WTC11 (cell line): ENCODE measurements at regions not wholly inside any gene's neighbourhood (a gene's known extent, or its start where the extent isn't known, plus 50 kb on each side); places are given as distances from the start of the nearest gene placed in this dataset.

Experiments used
- ATAC-seq: fragments of 200-7000 bp; cut with Tn5 transposase; 2 replicates; pipeline ENCODE4 v1.10.0; 2021; ENCODE audit warnings: mild to moderate bottlenecking, moderate library complexity
- CTCF ChIA-PET: fragments of 300-600 bp; sonication (Branson Sonifier 250); formaldehyde crosslinking; loops from one replicate; lab custom pipeline; 2021; ENCODE audit warnings: antibody characterized with exemption; lab: Charles Lee
- POLR2A ChIA-PET: fragments of 350-600 bp; sonication (Branson Sonifier 250); formaldehyde crosslinking; loops from one replicate; lab custom pipeline; 2021; ENCODE audit warnings: antibody characterized with exemption; lab: Charles Lee
- DNase-seq: peaks from one replicate; pipeline ENCODE4 v3.0.0; 2021; ENCODE audit warnings: low spot score
- H3K27ac Mint-ChIP-seq: 2 replicates; pipeline ENCODE4 v1.8.0; 2021; ENCODE audit warnings: mixed read lengths
- H3K27me3 Mint-ChIP-seq: 2 replicates; pipeline ENCODE4 v1.8.0; 2021; ENCODE audit warnings: low read depth, mild to moderate bottlenecking, moderate library complexity, mixed read lengths
- H3K36me3 Mint-ChIP-seq: 2 replicates; pipeline ENCODE4 v1.8.0; 2021; ENCODE audit warnings: mixed read lengths
- H3K4me1 Mint-ChIP-seq: 2 replicates; pipeline ENCODE4 v1.8.0; 2022; ENCODE audit warnings: mixed read lengths
- H3K4me3 Mint-ChIP-seq: 2 replicates; pipeline ENCODE4 v1.8.0; 2021; ENCODE audit warnings: mild to moderate bottlenecking, moderate library complexity, mixed read lengths
- H3K9me3 Mint-ChIP-seq: 2 replicates; pipeline ENCODE4 v1.8.0; 2021; ENCODE audit warnings: mixed read lengths
- ELF4 ChIP-seq: sonication (generic); formaldehyde crosslinking; IDR thresholded peaks from 2 replicates; pipeline ENCODE4 v1.8.1; 2022; ENCODE audit warnings: low read depth, mild to moderate bottlenecking, moderate library complexity, missing genetic modification reagents
- EMX1 ChIP-seq: fragments of 250-450 bp; sonication (Bioruptor Pico); IDR thresholded peaks from 2 replicates; pipeline ENCODE4 v1.8.0; 2021; ENCODE audit warnings: mild to moderate bottlenecking
- HMGA2 ChIP-seq: fragments of 250-450 bp; sonication (Bioruptor Pico); IDR thresholded peaks from 2 replicates; pipeline ENCODE4 v1.4.0; 2021; ENCODE audit warnings: mild to moderate bottlenecking, moderate library complexity
- IRF2 ChIP-seq: sonication (generic); formaldehyde crosslinking; IDR thresholded peaks from 2 replicates; pipeline ENCODE4 v1.8.0; 2022; ENCODE audit warnings: low read depth, missing genetic modification reagents, borderline replicate concordance
- KAT7 ChIP-seq: sonication (generic); formaldehyde crosslinking; IDR thresholded peaks from 2 replicates; pipeline ENCODE4 v1.8.1; 2023; ENCODE audit warnings: missing genetic modification reagents, mild to moderate bottlenecking, borderline replicate concordance
- NFATC4 ChIP-seq: fragments of 250-450 bp; sonication (Bioruptor Pico); IDR thresholded peaks from 2 replicates; pipeline ENCODE4 v1.9.0; 2021; ENCODE audit warnings: mild to moderate bottlenecking
- RELA ChIP-seq: sonication (generic); formaldehyde crosslinking; IDR thresholded peaks from 2 replicates; pipeline ENCODE4 v1.8.1; 2022; ENCODE audit warnings: missing genetic modification reagents, mild to moderate bottlenecking, borderline replicate concordance
- SMAD4 ChIP-seq: sonication (generic); formaldehyde crosslinking; IDR thresholded peaks from 2 replicates; pipeline ENCODE4 v1.8.0; 2022; ENCODE audit warnings: mild to moderate bottlenecking, missing genetic modification reagents
- TEAD4 ChIP-seq: sonication (generic); formaldehyde crosslinking; IDR thresholded peaks from 2 replicates; pipeline ENCODE4 v1.8.0; 2022; ENCODE audit warnings: mild to moderate bottlenecking, missing genetic modification reagents
- ZNF317 ChIP-seq: sonication (generic); formaldehyde crosslinking; IDR thresholded peaks from 2 replicates; pipeline ENCODE4 v1.8.1; 2023; ENCODE audit warnings: low read depth, mild to moderate bottlenecking, moderate library complexity, missing genetic modification reagents, borderline replicate concordance
- TF ChIP-seq, protein P1 (sequence below): sonication (generic); formaldehyde crosslinking; IDR thresholded peaks from 2 replicates; pipeline ENCODE4 v1.8.0; 2022; ENCODE audit warnings: mild to moderate bottlenecking, missing genetic modification reagents
- TF ChIP-seq, protein P2 (sequence below): fragments of 250-450 bp; sonication (Bioruptor Pico); IDR thresholded peaks from 2 replicates; pipeline ENCODE4 v1.8.0; 2021; ENCODE audit warnings: mild to moderate bottlenecking
- TF ChIP-seq, protein P3 (sequence below): fragments of 250-450 bp; sonication (Bioruptor Pico); IDR thresholded peaks from 2 replicates; pipeline ENCODE4 v1.9.0; 2021; ENCODE audit warnings: moderate library complexity, mild to moderate bottlenecking, inconsistent platforms, borderline replicate concordance
- TF ChIP-seq, protein P4 (sequence below): sonication (generic); formaldehyde crosslinking; IDR thresholded peaks from 2 replicates; pipeline ENCODE4 v1.8.1; 2022; ENCODE audit warnings: low read depth, mild to moderate bottlenecking, moderate library complexity, missing genetic modification reagents, borderline replicate concordance
- TF ChIP-seq, protein P5 (sequence below): fragments of 250-450 bp; sonication (Bioruptor Pico); IDR thresholded peaks from 2 replicates; pipeline ENCODE4 v1.9.0; 2021; ENCODE audit warnings: mild to moderate bottlenecking, borderline replicate concordance
- TF ChIP-seq, protein P6 (sequence below): sonication (generic); formaldehyde crosslinking; IDR thresholded peaks from 2 replicates; pipeline ENCODE4 v1.8.1; 2023; ENCODE audit warnings: mild to moderate bottlenecking, missing genetic modification reagents
- TF ChIP-seq, protein P7 (sequence below): sonication (generic); formaldehyde crosslinking; IDR thresholded peaks from 2 replicates; pipeline ENCODE4 v1.8.1; 2022; ENCODE audit warnings: mild to moderate bottlenecking, moderate library complexity, missing genetic modification reagents
- TF ChIP-seq, protein P8 (sequence below): sonication (generic); formaldehyde crosslinking; IDR thresholded peaks from 2 replicates; pipeline ENCODE4 v1.8.0; 2023; ENCODE audit warnings: missing genetic modification reagents

DNA sequence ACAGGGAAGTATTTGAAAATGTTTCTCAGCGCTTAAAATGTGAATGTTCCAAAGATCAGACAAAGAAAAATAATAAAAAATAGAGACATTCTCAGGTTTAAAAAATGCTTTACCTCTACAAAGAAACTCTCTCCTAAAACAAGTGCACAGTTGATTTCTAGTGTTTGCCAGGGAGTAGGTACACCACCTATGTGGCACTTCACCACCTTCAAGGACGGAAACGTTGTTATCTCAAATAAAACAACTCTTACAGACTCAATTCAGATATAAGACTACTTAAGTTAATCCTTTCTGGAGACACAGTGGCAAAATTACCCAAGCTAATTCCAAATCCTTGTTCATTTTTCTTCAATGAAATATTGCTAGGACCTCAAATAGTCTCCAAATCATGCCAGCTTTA lies 286.4 kb upstream of the ISL1 start:
- ChIA-PET CTCF (no interaction called here), POLR2A (no interaction called here)
- H3K9me3 Mint-ChIP-seq: no peaks in the 10 kb centered on the region
- H3K27ac Mint-ChIP-seq: no peak overlapping the region
- no peaks in the 10 kb centered on the region for H3K27me3 Mint-ChIP-seq
- ATAC-seq (no peak), DNase-seq (no peak)
- H3K4me3 Mint-ChIP-seq: no peak overlapping the region
- peaks cover 7% of the 10 kb centered on the region for H3K4me1 Mint-ChIP-seq
- H3K36me3 Mint-ChIP-seq: no peaks in the 10 kb centered on the region
- no peak for TF ChIP-seq SMAD4 (CRISPR knock-in tag)
- TF ChIP-seq, protein P1, sequence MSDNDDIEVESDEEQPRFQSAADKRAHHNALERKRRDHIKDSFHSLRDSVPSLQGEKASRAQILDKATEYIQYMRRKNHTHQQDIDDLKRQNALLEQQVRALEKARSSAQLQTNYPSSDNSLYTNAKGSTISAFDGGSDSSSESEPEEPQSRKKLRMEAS: no peak
- no peak for TF ChIP-seq ELF4
- TF ChIP-seq RELA: no peak
- TF ChIP-seq, protein P2, sequence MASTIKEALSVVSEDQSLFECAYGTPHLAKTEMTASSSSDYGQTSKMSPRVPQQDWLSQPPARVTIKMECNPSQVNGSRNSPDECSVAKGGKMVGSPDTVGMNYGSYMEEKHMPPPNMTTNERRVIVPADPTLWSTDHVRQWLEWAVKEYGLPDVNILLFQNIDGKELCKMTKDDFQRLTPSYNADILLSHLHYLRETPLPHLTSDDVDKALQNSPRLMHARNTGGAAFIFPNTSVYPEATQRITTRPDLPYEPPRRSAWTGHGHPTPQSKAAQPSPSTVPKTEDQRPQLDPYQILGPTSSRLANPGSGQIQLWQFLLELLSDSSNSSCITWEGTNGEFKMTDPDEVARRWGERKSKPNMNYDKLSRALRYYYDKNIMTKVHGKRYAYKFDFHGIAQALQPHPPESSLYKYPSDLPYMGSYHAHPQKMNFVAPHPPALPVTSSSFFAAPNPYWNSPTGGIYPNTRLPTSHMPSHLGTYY (CRISPR knock-in tag): no peak
- no peak for TF ChIP-seq TEAD4
- TF ChIP-seq, protein P3, sequence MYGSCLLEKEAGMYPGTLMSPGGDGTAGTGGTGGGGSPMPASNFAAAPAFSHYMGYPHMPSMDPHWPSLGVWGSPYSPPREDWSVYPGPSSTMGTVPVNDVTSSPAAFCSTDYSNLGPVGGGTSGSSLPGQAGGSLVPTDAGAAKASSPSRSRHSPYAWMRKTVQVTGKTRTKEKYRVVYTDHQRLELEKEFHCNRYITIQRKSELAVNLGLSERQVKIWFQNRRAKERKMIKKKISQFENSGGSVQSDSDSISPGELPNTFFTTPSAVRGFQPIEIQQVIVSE: no peak
- no peak for TF ChIP-seq NFATC4 (CRISPR knock-in tag)
- TF ChIP-seq HMGA2 (CRISPR knock-in tag): no peak
- TF ChIP-seq KAT7 (CRISPR knock-in tag): no peak
- TF ChIP-seq EMX1 (CRISPR knock-in tag): no peak
- TF ChIP-seq, protein P4, sequence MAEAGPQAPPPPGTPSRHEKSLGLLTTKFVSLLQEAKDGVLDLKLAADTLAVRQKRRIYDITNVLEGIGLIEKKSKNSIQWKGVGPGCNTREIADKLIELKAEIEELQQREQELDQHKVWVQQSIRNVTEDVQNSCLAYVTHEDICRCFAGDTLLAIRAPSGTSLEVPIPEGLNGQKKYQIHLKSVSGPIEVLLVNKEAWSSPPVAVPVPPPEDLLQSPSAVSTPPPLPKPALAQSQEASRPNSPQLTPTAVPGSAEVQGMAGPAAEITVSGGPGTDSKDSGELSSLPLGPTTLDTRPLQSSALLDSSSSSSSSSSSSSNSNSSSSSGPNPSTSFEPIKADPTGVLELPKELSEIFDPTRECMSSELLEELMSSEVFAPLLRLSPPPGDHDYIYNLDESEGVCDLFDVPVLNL (CRISPR knock-in tag): no peak
- TF ChIP-seq, protein P5, sequence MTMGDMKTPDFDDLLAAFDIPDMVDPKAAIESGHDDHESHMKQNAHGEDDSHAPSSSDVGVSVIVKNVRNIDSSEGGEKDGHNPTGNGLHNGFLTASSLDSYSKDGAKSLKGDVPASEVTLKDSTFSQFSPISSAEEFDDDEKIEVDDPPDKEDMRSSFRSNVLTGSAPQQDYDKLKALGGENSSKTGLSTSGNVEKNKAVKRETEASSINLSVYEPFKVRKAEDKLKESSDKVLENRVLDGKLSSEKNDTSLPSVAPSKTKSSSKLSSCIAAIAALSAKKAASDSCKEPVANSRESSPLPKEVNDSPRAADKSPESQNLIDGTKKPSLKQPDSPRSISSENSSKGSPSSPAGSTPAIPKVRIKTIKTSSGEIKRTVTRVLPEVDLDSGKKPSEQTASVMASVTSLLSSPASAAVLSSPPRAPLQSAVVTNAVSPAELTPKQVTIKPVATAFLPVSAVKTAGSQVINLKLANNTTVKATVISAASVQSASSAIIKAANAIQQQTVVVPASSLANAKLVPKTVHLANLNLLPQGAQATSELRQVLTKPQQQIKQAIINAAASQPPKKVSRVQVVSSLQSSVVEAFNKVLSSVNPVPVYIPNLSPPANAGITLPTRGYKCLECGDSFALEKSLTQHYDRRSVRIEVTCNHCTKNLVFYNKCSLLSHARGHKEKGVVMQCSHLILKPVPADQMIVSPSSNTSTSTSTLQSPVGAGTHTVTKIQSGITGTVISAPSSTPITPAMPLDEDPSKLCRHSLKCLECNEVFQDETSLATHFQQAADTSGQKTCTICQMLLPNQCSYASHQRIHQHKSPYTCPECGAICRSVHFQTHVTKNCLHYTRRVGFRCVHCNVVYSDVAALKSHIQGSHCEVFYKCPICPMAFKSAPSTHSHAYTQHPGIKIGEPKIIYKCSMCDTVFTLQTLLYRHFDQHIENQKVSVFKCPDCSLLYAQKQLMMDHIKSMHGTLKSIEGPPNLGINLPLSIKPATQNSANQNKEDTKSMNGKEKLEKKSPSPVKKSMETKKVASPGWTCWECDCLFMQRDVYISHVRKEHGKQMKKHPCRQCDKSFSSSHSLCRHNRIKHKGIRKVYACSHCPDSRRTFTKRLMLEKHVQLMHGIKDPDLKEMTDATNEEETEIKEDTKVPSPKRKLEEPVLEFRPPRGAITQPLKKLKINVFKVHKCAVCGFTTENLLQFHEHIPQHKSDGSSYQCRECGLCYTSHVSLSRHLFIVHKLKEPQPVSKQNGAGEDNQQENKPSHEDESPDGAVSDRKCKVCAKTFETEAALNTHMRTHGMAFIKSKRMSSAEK (CRISPR knock-in tag): no peak
- TF ChIP-seq IRF2 (CRISPR knock-in tag): no peak
- no peak for TF ChIP-seq ZNF317 (CRISPR knock-in tag)
- TF ChIP-seq, protein P6, sequence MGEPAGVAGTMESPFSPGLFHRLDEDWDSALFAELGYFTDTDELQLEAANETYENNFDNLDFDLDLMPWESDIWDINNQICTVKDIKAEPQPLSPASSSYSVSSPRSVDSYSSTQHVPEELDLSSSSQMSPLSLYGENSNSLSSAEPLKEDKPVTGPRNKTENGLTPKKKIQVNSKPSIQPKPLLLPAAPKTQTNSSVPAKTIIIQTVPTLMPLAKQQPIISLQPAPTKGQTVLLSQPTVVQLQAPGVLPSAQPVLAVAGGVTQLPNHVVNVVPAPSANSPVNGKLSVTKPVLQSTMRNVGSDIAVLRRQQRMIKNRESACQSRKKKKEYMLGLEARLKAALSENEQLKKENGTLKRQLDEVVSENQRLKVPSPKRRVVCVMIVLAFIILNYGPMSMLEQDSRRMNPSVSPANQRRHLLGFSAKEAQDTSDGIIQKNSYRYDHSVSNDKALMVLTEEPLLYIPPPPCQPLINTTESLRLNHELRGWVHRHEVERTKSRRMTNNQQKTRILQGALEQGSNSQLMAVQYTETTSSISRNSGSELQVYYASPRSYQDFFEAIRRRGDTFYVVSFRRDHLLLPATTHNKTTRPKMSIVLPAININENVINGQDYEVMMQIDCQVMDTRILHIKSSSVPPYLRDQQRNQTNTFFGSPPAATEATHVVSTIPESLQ (CRISPR knock-in tag): no peak
- TF ChIP-seq, protein P7, sequence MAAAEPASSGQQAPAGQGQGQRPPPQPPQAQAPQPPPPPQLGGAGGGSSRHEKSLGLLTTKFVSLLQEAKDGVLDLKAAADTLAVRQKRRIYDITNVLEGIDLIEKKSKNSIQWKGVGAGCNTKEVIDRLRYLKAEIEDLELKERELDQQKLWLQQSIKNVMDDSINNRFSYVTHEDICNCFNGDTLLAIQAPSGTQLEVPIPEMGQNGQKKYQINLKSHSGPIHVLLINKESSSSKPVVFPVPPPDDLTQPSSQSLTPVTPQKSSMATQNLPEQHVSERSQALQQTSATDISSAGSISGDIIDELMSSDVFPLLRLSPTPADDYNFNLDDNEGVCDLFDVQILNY (CRISPR knock-in tag): no peak
- TF ChIP-seq, protein P8, sequence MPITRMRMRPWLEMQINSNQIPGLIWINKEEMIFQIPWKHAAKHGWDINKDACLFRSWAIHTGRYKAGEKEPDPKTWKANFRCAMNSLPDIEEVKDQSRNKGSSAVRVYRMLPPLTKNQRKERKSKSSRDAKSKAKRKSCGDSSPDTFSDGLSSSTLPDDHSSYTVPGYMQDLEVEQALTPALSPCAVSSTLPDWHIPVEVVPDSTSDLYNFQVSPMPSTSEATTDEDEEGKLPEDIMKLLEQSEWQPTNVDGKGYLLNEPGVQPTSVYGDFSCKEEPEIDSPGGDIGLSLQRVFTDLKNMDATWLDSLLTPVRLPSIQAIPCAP (CRISPR knock-in tag): no peak
